IMR-90 (cell line): ENCODE measurements at regions not wholly inside any gene's neighbourhood (a gene's known extent, or its start where the extent isn't known, plus 50 kb on each side); places are given as distances from the start of the nearest gene placed in this dataset.

Source experiments
- ATAC-seq: fragments of 200-7000 bp; cut with Tn5 transposase; 2 replicates; pipeline ENCODE4 v1.9.1; 2020; ENCODE audit warnings: low read depth, mild to moderate bottlenecking, moderate library complexity
- BruUV-seq: library from RNA; stranded (reverse); fragments of 400-500 nt; replicated peaks from 2 replicates; lab custom pipeline; 2021; lab: Mats Ljungman, UMichigan
- CTCF ChIA-PET: fragments of 300-600 bp; formaldehyde crosslinking; extraction: SDS; loops from one replicate; lab custom pipeline; 2021; ENCODE audit warnings: antibody characterized with exemption; lab: Yijun Ruan, JAX
- POLR2A ChIA-PET: fragments of 300-600 bp; sonication (Branson Sonifier 250); formaldehyde crosslinking; loops from one replicate; lab custom pipeline; 2022; ENCODE audit warnings: antibody characterized with exemption; ENCODE audit not compliant: unreplicated experiment; lab: Charles Lee
- DNase-seq: peaks from one replicate; pipeline ENCODE4 v3.0.0; 2013
- H2AFZ ChIP-seq: replicated peaks from 2 replicates; pipeline ENCODE3; 2013; ENCODE audit warnings: low read length, mild to moderate bottlenecking; ENCODE audit not compliant: poor library complexity
- H2AK5ac ChIP-seq: 2 replicates; pipeline ENCODE4 v1.6.1; 2013; ENCODE audit warnings: low read depth, low read length, inconsistent platforms
- H2AK9ac ChIP-seq: replicated peaks from 2 replicates; pipeline ENCODE3; 2013; ENCODE audit warnings: mild to moderate bottlenecking, low read depth, low read length, moderate library complexity; ENCODE audit not compliant: poor library complexity
- H2BK120ac ChIP-seq: 2 replicates; pipeline ENCODE4 v1.6.1; 2013; ENCODE audit warnings: low read depth, low read length, inconsistent platforms
- H2BK15ac ChIP-seq: 3 replicates; pipeline ENCODE4 v1.6.1; 2013; ENCODE audit warnings: low read depth, low read length, inconsistent platforms
- H2BK20ac ChIP-seq: 2 replicates; pipeline ENCODE4 v1.6.1; 2013; ENCODE audit warnings: low read depth, mild to moderate bottlenecking, inconsistent platforms, low read length, moderate library complexity
- H2BK5ac ChIP-seq: 2 replicates; pipeline ENCODE4 v1.6.1; 2013; ENCODE audit warnings: mild to moderate bottlenecking, low read depth, low read length, inconsistent platforms; ENCODE audit not compliant: poor library complexity, severe bottlenecking
- H3K14ac ChIP-seq: replicated peaks from 2 replicates; pipeline ENCODE4 v1.6.1; 2013; ENCODE audit warnings: low read depth, low read length, inconsistent platforms
- H3K18ac ChIP-seq: 2 replicates; pipeline ENCODE4 v1.6.1; 2013; ENCODE audit warnings: low read depth, low read length, control low read depth
- H3K23ac ChIP-seq: 2 replicates; pipeline ENCODE4 v1.6.1; 2013; ENCODE audit warnings: low read depth, low read length, inconsistent platforms
- H3K27ac ChIP-seq: 2 replicates; pipeline ENCODE4 v1.5.1; 2013; ENCODE audit warnings: mild to moderate bottlenecking, control low read depth, low read length; ENCODE audit not compliant: insufficient read depth
- H3K27me3 ChIP-seq: 2 replicates; pipeline ENCODE4 v1.6.1; 2013; ENCODE audit warnings: low read length; ENCODE audit not compliant: control insufficient read depth, insufficient read depth
- H3K36me3 ChIP-seq: 2 replicates; pipeline ENCODE4 v1.6.1; 2013; ENCODE audit warnings: low read length, mixed read lengths; ENCODE audit not compliant: control insufficient read depth, insufficient read depth
- H3K4ac ChIP-seq: 2 replicates; pipeline ENCODE4 v1.6.1; 2013; ENCODE audit warnings: low read depth, low read length, inconsistent platforms
- H3K4me1 ChIP-seq: 2 replicates; pipeline ENCODE4 v1.6.1; 2013; ENCODE audit warnings: low read length, mixed read lengths; ENCODE audit not compliant: control insufficient read depth, insufficient read depth
- H3K4me2 ChIP-seq: 2 replicates; pipeline ENCODE4 v1.6.1; 2013; ENCODE audit warnings: low read depth, mild to moderate bottlenecking, control low read depth, low read length, moderate library complexity
- H3K4me3 ChIP-seq: 2 replicates; pipeline ENCODE4 v1.5.1; 2013; ENCODE audit warnings: low read depth, mild to moderate bottlenecking, control low read depth, low read length, moderate library complexity; ENCODE audit not compliant: insufficient read depth
- H3K56ac ChIP-seq: 2 replicates; pipeline ENCODE4 v1.6.1; 2013; ENCODE audit warnings: low read length, inconsistent platforms; ENCODE audit not compliant: insufficient read depth; ENCODE audit errors: extremely low read depth
- H3K79me1 ChIP-seq, 2 experiments: 2 replicates each; pipeline ENCODE4 v1.6.1; 2013; ENCODE audit warnings: low read length in 2 of 2, inconsistent platforms in 1 of 2, low read depth in 1 of 2
- H3K9ac ChIP-seq: 2 replicates; pipeline ENCODE4 v1.6.1; 2013; ENCODE audit warnings: low read depth, low read length, control low read depth
- H3K9me1 ChIP-seq: 2 replicates; pipeline ENCODE4 v1.6.1; 2013; ENCODE audit warnings: low read length, inconsistent platforms; ENCODE audit not compliant: insufficient read depth
- H3K9me3 ChIP-seq: 2 replicates; pipeline ENCODE4 v1.6.1; 2013; ENCODE audit warnings: low read length; ENCODE audit not compliant: control insufficient read depth, insufficient read depth
- H4K20me1 ChIP-seq: 2 replicates; pipeline ENCODE4 v1.6.1; 2013; ENCODE audit warnings: low read length, inconsistent platforms; ENCODE audit not compliant: insufficient read depth
- H4K5ac ChIP-seq: 2 replicates; pipeline ENCODE4 v1.6.1; 2013; ENCODE audit warnings: mild to moderate bottlenecking, low read depth, low read length, control low read depth
- H4K8ac ChIP-seq, 2 experiments: 2 replicates each; pipeline ENCODE4 v1.6.1; 2013; ENCODE audit warnings: low read depth in 2 of 2, low read length in 2 of 2, control low read depth in 1 of 2, inconsistent platforms in 1 of 2
- H4K91ac ChIP-seq: 2 replicates; pipeline ENCODE4 v1.6.1; 2013; ENCODE audit warnings: low read depth, low read length, inconsistent platforms; ENCODE audit not compliant: insufficient read depth
- CEBPB ChIP-seq: IDR thresholded peaks from 2 replicates; pipeline ENCODE4 v1.6.1; 2012; ENCODE audit warnings: low read depth, low read length, improper control_type of control experiment
- FOS ChIP-seq: fragments of 150-350 bp; IDR thresholded peaks from 2 replicates; pipeline ENCODE4 v1.6.1; 2016; ENCODE audit warnings: low read depth, low read length
- WGBS, 2 experiments: methylation state at CpG; one replicate each; pipeline versions ENCODE4 v1.1.5 to v1.1.7; 2013; ENCODE audit warnings: missing lambda C conversion rate in 2 of 2; ENCODE audit not compliant: insufficient read length in 1 of 2; ENCODE audit errors: extremely low coverage in 2 of 2; 5-methylcytosine and 5-hydroxymethylcytosine counted together
- dilution Hi-C: fragments of 300-500 bp; cut with HindIII; formaldehyde crosslinking; loops from one replicate; pipeline ENCODE4 v1.14.3; 2018; ENCODE audit warnings: low sequenced_read_pairs; ENCODE audit not compliant: unreplicated experiment
- in situ Hi-C: fragments of 300-500 bp; cut with MboI; formaldehyde crosslinking; loops from 3 replicates; pipeline ENCODE4 v1.14.3; 2019; ENCODE audit warnings: low sequenced_read_pairs, inconsistent platforms, mixed read lengths
- intact Hi-C: fragments of 100-400 bp; cut with micrococcal nuclease; formaldehyde crosslinking; loops from 2 replicates; pipeline ENCODE4 v1.10.0; 2022

GRCh38 chr12:124233041-124233796 lies 61.7 kb upstream of the RFLNA start:
- no peaks in the 10 kb centered on the region for H3K9me1 ChIP-seq
- H2AK5ac ChIP-seq: 0 out of 2 replicates have a peak overlapping the region, but pooled peaks have one; percentile 64
- BruUV-seq: no TSS peak
- peak overlapping the region; percentile 50; the same call in 1 of the 2 replicates for H3K18ac ChIP-seq
- peak overlapping the region; percentile 28; the same call in 1 of the 2 replicates for H3K4me2 ChIP-seq
- H3K27me3 ChIP-seq: no peaks in the 10 kb centered on the region
- no peak overlapping the region for H2AFZ ChIP-seq
- in situ Hi-C loops (no loop called here), intact Hi-C loops (no loop called here), dilution Hi-C loops (no loop called here)
- DNase-seq (peak; percentile 84), ATAC-seq (peak; percentile 75)
- H4K20me1 ChIP-seq: no peaks in the 10 kb centered on the region
- no peak overlapping the region for H3K4me3 ChIP-seq
- peak overlapping the region; percentile 10; the same call in 1 of the 2 replicates for H3K14ac ChIP-seq
- no peaks in the 10 kb centered on the region for H3K36me3 ChIP-seq
- peaks cover 11% of the 10 kb centered on the region for H3K4me1 ChIP-seq
- 67% methylated on average over 1 of the region's 5 CpGs; no CpG with 5 or more reads in 1 of the 2 experiments for WGBS, 2 experiments
- H2BK5ac ChIP-seq: peak overlapping the region; percentile 86
- no peak overlapping the region for H2AK9ac ChIP-seq
- TF ChIP-seq CEBPB (no peak), FOS (0 out of 2 replicates have a peak, but pooled peaks have one; percentile 34)
- H2BK120ac ChIP-seq: peak overlapping the region; percentile 45; the same call in 1 of the 2 replicates
- no peak overlapping the region for H3K9ac ChIP-seq
- peak overlapping the region; percentile 72 to 74; a peak in 3 of 4 replicates for H4K8ac ChIP-seq
- peak overlapping the region; percentile 36; the same call in 1 of the 2 replicates for H3K27ac ChIP-seq
- peak overlapping the region; percentile 61; the same call in 1 of the 2 replicates for H4K5ac ChIP-seq
- peaks cover 7% of the 10 kb centered on the region for H3K9me3 ChIP-seq
- peak overlapping the region; percentile 74; the same call in 1 of the 2 replicates for H4K91ac ChIP-seq
- ChIA-PET POLR2A (no interaction called here), CTCF (no interaction called here)
- no peaks in the 10 kb centered on the region for H3K79me1 ChIP-seq
- H3K4ac ChIP-seq: peak overlapping the region; percentile 47; the same call in 1 of the 2 replicates
- H2BK15ac ChIP-seq: peak overlapping the region; percentile 73; the same call in 2 of the 3 replicates
- peak overlapping the region; percentile 2; the same call in 1 of the 2 replicates for H3K23ac ChIP-seq
- peak overlapping the region; percentile 73; the same call in 1 of the 2 replicates for H2BK20ac ChIP-seq
- H3K56ac ChIP-seq: no peak overlapping the region; the same call in 1 of the 2 replicates
